ENCODE measurements at regions not wholly inside any gene's neighbourhood (a gene's known extent, or its start where the extent isn't known, plus 50 kb on each side); places are given as distances from the start of the nearest gene placed in this dataset.

- no peak for TF ChIP-seq CTCF (IDR thresholded peaks at IDR 0.05; ENCODE audit: control insufficient read depth, extremely low read depth, insufficient read depth)
These were observed 599.1 kb upstream of the SOX9 start for GRCh38 chr17:71521724-71522123.

GRCh38 chr17:71522383-71522782 lies 598.4 kb upstream of the SOX9 start:
- H3K4me3 ChIP-seq (ENCODE audit: low read depth, low read length) = no peak overlapping the region
- no peak for TF ChIP-seq CTCF (IDR thresholded peaks at IDR 0.05; ENCODE audit: control insufficient read depth, extremely low read depth, insufficient read depth)
- DNase-seq (ENCODE audit: low read depth) = no peak

More at GRCh38 chr17:71521724-71522123, 599.1 kb upstream of the SOX9 start:
- no peak overlapping the region for H3K4me3 ChIP-seq (ENCODE audit: low read depth, low read length)
- no peak for DNase-seq (ENCODE audit: low read depth)

- no peak for TF ChIP-seq CTCF (IDR thresholded peaks at IDR 0.05; ENCODE audit: control insufficient read depth, extremely low read depth, insufficient read depth)
- H3K4me3 ChIP-seq (ENCODE audit: low read depth, low read length) = no peak overlapping the region
- no peak for DNase-seq (ENCODE audit: low read depth)
These were observed 593.5 kb upstream of the SOX9 start for GRCh38 chr17:71527311-71527710.

- H3K4me3 ChIP-seq (ENCODE audit: low read depth, low read length) = no peak overlapping the region
- no peak for TF ChIP-seq CTCF (IDR thresholded peaks at IDR 0.05; ENCODE audit: control insufficient read depth, extremely low read depth, insufficient read depth)
- no peak for DNase-seq (ENCODE audit: low read depth)
These were observed 592.6 kb upstream of the SOX9 start for GRCh38 chr17:71528210-71528609.

- H3K4me3 ChIP-seq (ENCODE audit: low read depth, low read length) = no peak overlapping the region
- no peak for TF ChIP-seq CTCF (IDR thresholded peaks at IDR 0.05; ENCODE audit: control insufficient read depth, extremely low read depth, insufficient read depth)
- no peak for DNase-seq (ENCODE audit: low read depth)
These were observed 590.6 kb upstream of the SOX9 start for GRCh38 chr17:71530248-71530647.

GRCh38 chr17:71535321-71535720 lies 585.5 kb upstream of the SOX9 start:
- no peak for DNase-seq (ENCODE audit: low read depth)
- no peak overlapping the region for H3K4me3 ChIP-seq (ENCODE audit: low read depth, low read length)
- TF ChIP-seq CTCF (IDR thresholded peaks at IDR 0.05; ENCODE audit: control insufficient read depth, extremely low read depth, insufficient read depth) = no peak

GRCh38 chr17:71546419-71546818 lies 574.4 kb upstream of the SOX9 start:
- no peak overlapping the region for H3K4me3 ChIP-seq (ENCODE audit: low read depth, low read length)
- DNase-seq (ENCODE audit: low read depth) = no peak
- TF ChIP-seq CTCF (IDR thresholded peaks at IDR 0.05; ENCODE audit: control insufficient read depth, extremely low read depth, insufficient read depth) = no peak

Measured in LNCaP clone FGC (cell line).